ENCODE measurements at regions not wholly inside any gene's neighbourhood (a gene's known extent, or its start where the extent isn't known, plus 50 kb on each side); places are given as distances from the start of the nearest gene placed in this dataset.
"Not testable (repeated sequence)": the region's sequence is repeated elsewhere in the genome, so short reads cannot be mapped to it uniquely, and the experiment has no call there.

GRCh38 chr10:61018146-61018545 lies 74.2 kb upstream of the RHOBTB1 start:
- TF ChIP-seq CTCF (IDR thresholded peaks at IDR 0.05; ENCODE audit: low read depth, low read length), result no peak
- H3K4me3 ChIP-seq (ENCODE audit: low read depth, low read length), result no peak overlapping the region

GRCh38 chr10:61016630-61017029 lies 72.6 kb upstream of the RHOBTB1 start:
- TF ChIP-seq CTCF (IDR thresholded peaks at IDR 0.05; ENCODE audit: low read depth, low read length), result no peak

DNA sequence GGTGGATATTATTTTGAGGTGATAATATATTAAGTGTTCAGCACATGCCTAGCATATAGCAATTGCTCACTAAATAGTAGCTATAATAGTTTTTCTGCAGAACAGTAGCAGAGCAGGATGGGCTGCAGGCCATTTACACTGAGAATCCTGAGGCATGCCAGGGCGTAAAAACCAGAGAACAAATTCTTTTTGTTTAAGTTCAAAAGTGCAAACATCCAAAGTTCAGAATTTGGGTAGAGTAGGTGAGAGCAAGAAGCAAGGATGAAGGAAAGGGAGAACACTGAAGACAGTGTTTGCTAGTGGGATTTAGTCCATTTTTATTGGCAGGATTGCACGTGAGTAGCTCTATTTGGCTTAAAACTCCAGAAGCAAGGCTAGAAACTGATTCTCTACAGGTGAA lies 72.0 kb upstream of the RHOBTB1 start:
- TF ChIP-seq CTCF (IDR thresholded peaks at IDR 0.05; ENCODE audit: low read depth, low read length), result no peak
- H3K4me3 ChIP-seq (ENCODE audit: low read depth, low read length), result no peak overlapping the region

More at GRCh38 chr10:61016630-61017029, 72.6 kb upstream of the RHOBTB1 start:
- H3K4me3 ChIP-seq (ENCODE audit: low read depth, low read length), result no peak overlapping the region

- H3K4me3 ChIP-seq (ENCODE audit: low read depth, low read length), result no peak overlapping the region
- no peak for TF ChIP-seq CTCF (IDR thresholded peaks at IDR 0.05; ENCODE audit: low read depth, low read length)
Observed at GRCh38 chr10:61010863-61011262, 66.9 kb upstream of the RHOBTB1 start.

DNA sequence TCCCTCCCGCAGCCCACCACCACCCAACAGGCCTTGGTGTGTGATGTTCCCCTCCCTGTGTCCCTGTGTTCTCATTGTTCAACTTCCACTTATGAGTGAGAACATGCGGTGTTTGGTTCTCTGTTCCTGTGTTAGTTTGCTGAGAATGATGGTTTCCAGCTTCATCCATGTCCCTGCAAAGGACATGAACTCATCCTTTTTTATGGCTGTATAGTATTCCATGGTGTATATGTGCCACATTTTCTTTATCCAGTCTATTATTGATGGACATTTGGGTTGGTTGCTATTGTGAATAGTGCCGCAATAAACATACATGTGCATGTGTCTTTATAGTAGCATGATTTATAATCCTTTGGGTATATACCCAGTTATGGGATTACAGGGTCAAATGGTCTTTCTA lies 59.1 kb upstream of the RHOBTB1 start:
- not testable (repeated sequence) for H3K4me3 ChIP-seq (ENCODE audit: low read depth, low read length)

GRCh38 chr10:61001731-61002122 lies 57.7 kb upstream of the RHOBTB1 start:
- TF ChIP-seq CTCF (IDR thresholded peaks at IDR 0.05; ENCODE audit: low read depth, low read length), result no peak
- peak overlapping the region; percentile 48 for H3K4me3 ChIP-seq (ENCODE audit: low read depth, low read length)

DNA sequence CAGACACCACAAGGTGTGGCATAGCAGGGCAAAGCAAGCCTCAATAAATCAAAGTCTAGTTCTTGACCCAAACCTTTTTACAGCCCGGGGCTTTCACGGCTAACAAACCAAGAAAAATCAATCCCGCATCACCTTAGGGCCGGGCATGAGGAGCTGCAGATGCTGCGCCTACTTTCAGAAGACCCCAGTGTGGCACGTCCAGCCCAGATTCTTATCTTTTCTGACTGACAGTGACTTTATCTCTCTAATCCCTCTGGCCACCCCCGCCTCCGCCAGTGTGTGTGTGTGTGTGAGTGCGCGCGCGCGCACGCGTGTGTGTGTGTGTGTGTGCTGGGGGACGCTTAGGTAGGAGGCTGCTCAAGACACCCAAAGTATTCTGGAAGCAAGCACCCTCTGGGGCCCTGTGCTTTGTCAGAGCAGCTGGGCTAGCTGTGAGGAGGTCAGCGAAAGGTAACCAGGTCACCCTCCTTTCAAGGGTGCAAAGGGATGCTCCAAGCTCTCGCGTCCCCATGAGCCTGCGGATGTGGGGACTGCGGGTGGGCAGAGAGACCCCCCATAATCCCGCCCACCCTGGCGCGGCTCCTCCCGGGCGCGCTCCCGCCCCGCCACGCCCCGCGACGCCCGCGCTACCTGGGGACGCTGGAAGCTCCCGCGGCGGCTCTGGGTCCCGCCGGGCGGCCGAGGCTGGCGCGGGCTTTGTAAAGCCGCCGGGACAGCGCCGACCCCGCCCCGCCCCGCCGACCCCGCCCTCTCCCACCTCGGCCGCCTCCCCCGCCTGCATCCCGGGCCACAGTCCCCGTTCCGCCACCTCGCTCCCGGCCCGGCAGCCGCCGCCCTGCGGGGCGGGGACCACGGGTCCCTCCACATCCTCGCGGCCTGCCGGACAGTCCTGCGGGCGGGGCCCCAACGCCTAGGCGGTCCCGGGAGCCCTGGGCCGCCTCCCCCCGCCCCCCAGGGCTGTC lies 57.1 kb upstream of the RHOBTB1 start:
- TF ChIP-seq CTCF (IDR thresholded peaks at IDR 0.05; ENCODE audit: low read depth, low read length), result no peak
- peak overlapping the region; percentile 50 for H3K4me3 ChIP-seq (ENCODE audit: low read depth, low read length)

Data from WI38 (cell line).